Peyer's patch (tissue), 4 donors: ENCODE measurements at regions not wholly inside any gene's neighbourhood (a gene's known extent, or its start where the extent isn't known, plus 50 kb on each side); places are given as distances from the start of the nearest gene placed in this dataset.
A peak's percentile ranks its signal among the peaks of the same experiment; 100 is the strongest.

Experiments
- DNase-seq, 3 donors: peaks; one replicate each; pipeline ENCODE4 v3.0.0-alpha.2; 2017 to 2019
- H3K27ac ChIP-seq, 4 donors: fragments of 200-600 bp; sonication (generic); one replicate each; pipeline ENCODE4 v1.5.1; 2016 to 2019
- H3K27me3 ChIP-seq, 2 donors: fragments of 200-600 bp; sonication (generic); one replicate each; pipeline ENCODE4 v1.5.1; 2019
- H3K36me3 ChIP-seq, 3 donors: fragments of 200-600 bp; sonication (generic); one replicate each; pipeline ENCODE4 v1.5.1; 2016 to 2019
- H3K4me1 ChIP-seq, 4 donors: fragments of 200-600 bp; sonication (generic); one replicate each; pipeline ENCODE4 v1.5.1; 2016 to 2019
- H3K4me3 ChIP-seq, 4 donors: fragments of 200-600 bp; sonication (generic); 1 replicate in 3 of 4; 2 replicates in 1 of 4; pipeline ENCODE4 v1.5.1; 2016 to 2019; ENCODE audit warnings: mild to moderate bottlenecking in 1 of 4
- H3K9me3 ChIP-seq, 4 donors: fragments of 200-600 bp; sonication (generic); one replicate each; pipeline ENCODE4 v1.5.1; 2016 to 2019; ENCODE audit warnings: mild to moderate bottlenecking in 1 of 4
- POLR2A ChIP-seq, 2 donors: fragments of 450-650 bp; IDR thresholded peaks; one replicate each; pipeline ENCODE4 v1.5.1; 2017; ENCODE audit warnings: antibody characterized with exemption in 2 of 2, mild to moderate bottlenecking in 2 of 2, moderate library complexity in 2 of 2
- TF ChIP-seq, protein P1 (sequence below), 6 experiments: fragments of 450-650 bp in 4 of 6; fragments of 200-600 bp in 2 of 6; sonication (generic) in 1 of 6; IDR thresholded peaks; one replicate each; pipeline ENCODE4 v1.5.1; 2017 to 2019; ENCODE audit warnings: antibody characterized with exemption in 6 of 6, mild to moderate bottlenecking in 3 of 6, moderate library complexity in 1 of 6

DNA sequence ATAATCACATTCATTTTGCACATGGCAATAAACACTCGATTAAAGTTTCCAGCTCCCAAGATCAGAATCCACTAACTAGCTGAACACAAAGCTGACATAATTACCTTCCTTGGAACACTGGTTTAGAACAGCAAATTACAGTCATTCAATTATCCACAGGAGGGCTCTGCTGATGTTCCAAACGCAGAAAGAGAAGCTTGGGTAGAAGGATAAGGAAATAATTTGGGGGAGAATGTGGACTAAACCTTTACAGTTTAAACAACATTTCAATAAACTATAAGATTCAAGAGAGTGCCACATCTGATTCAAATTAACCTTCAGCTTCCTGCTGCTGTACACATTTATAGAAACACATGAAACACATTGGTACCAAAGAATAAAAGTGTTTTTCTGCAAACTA, 67.8 kb upstream of the ARL4C start:
- Histone ChIP-seq H3K27me3 (no peaks in the 10 kb centered on the region), H3K27ac (no peak overlapping the region), H3K9me3 (no peaks in the 10 kb centered on the region), H3K4me3 (no peak overlapping the region), H3K4me1 (no peaks in the 10 kb centered on the region), H3K36me3 (no peaks in the 10 kb centered on the region)
- TF ChIP-seq, protein P1, sequence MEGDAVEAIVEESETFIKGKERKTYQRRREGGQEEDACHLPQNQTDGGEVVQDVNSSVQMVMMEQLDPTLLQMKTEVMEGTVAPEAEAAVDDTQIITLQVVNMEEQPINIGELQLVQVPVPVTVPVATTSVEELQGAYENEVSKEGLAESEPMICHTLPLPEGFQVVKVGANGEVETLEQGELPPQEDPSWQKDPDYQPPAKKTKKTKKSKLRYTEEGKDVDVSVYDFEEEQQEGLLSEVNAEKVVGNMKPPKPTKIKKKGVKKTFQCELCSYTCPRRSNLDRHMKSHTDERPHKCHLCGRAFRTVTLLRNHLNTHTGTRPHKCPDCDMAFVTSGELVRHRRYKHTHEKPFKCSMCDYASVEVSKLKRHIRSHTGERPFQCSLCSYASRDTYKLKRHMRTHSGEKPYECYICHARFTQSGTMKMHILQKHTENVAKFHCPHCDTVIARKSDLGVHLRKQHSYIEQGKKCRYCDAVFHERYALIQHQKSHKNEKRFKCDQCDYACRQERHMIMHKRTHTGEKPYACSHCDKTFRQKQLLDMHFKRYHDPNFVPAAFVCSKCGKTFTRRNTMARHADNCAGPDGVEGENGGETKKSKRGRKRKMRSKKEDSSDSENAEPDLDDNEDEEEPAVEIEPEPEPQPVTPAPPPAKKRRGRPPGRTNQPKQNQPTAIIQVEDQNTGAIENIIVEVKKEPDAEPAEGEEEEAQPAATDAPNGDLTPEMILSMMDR (IDR thresholded peaks at IDR 0.05) = no peak
- no peak for TF ChIP-seq POLR2A (IDR thresholded peaks at IDR 0.05)
- no peak for DNase-seq

DNA sequence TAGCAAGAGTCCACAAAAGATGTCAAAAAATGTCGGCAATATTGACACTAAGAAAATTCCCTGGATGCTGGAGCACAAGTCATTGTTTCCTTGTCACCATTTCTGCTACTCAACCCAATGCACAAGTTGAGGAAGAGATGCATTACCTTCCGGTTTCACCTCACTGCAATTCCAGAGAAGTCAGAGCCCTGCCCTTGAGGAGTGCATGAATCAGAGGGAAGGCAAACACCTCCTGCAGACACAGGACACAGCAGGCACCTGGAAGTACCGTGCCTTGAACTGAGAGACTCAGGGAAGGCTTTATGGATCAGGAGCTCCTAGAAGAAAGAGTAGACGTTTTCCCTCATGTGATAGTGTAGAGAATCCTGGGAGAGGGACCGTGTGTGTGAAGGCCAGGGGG, 62.7 kb upstream of the ARL4C start:
- Histone ChIP-seq H3K9me3 (peaks cover 0 to 3% (median 0%) of the 10 kb centered on the region in 4 donors), H3K36me3 (no peaks in the 10 kb centered on the region), H3K27ac (no peak overlapping the region), H3K4me3 (no peak overlapping the region), H3K4me1 (no peaks in the 10 kb centered on the region), H3K27me3 (no peaks in the 10 kb centered on the region)
- DNase-seq = no peak
- TF ChIP-seq POLR2A (IDR thresholded peaks at IDR 0.05) = no peak
- TF ChIP-seq, protein P1 (IDR thresholded peaks at IDR 0.05) = no peak

DNA sequence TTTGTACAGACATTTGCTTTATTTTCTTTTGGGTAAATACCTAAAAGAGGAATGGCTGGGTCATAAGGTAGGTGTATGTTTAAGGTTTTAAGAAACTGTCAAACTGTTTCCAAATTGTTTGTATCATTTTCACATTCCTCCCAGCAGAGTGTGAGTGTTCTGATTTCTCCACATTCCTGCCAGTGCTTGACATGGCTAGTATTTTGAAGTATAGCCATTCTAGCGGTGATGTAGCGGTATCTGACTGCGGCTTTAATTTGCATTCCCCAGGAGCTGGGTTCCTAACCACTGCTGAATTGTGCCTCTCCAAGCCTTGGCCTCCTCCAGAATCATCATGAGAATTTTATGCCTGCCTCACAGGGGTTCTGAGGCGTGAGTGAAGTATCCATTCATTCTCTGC, 61.8 kb upstream of the ARL4C start:
- TF ChIP-seq, protein P1 (IDR thresholded peaks at IDR 0.05) = no peak
- no peak for TF ChIP-seq POLR2A (IDR thresholded peaks at IDR 0.05)
- no peaks in the 10 kb centered on the region for H3K36me3 ChIP-seq

DNA sequence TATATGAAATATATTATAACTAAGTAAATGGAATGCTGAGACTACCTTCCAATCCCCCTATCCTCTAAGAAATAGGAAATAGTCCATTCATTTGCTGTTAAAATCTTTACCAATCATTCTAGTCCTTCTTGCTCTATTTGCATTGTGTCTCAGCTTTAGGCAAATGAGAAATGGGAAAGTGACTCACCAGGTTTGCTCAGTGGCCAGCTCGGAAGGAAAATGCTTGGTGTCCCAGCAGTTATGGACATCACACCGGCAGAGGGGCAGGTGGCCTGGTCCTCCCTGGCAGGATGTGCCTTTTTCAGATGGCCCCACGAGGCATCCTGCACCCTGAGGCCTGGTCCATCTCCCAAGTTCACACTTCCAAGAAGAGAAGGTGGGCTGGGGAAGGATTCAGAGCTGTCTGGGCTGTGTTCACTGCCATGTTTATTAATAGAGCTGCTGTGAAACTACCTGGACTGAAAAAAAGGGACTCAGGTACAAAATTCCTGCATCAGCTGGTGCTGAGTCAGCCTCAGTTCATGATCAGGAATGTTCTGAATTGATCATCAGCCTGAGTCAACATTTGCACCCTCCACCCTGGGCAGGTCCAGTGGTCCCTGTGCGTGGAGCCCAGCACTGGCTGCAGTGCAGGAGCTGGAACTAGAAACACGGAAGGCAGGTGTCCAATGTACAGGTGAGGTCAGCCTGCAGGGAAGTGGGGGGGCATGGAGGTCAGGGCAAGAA, 60.1 kb upstream of the ARL4C start:
- TF ChIP-seq, protein P1 (IDR thresholded peaks at IDR 0.05) = no peak
- TF ChIP-seq POLR2A (IDR thresholded peaks at IDR 0.05) = no peak
- Histone ChIP-seq H3K9me3 (peaks cover 0 to 3% (median 0%) of the 10 kb centered on the region in 4 donors), H3K4me3 (no peak overlapping the region), H3K27ac (no peak overlapping the region), H3K4me1 (no peaks in the 10 kb centered on the region), H3K27me3 (no peaks in the 10 kb centered on the region), H3K36me3 (no peaks in the 10 kb centered on the region)
- no peak for DNase-seq

More for the DNA sequence above, 61.8 kb upstream of the ARL4C start:
- H3K4me1 ChIP-seq = no peaks in the 10 kb centered on the region
- H3K9me3 ChIP-seq = peaks cover 0 to 3% (median 0%) of the 10 kb centered on the region in 4 donors
- no peak overlapping the region for H3K4me3 ChIP-seq
- H3K27ac ChIP-seq = no peak overlapping the region
- H3K27me3 ChIP-seq = no peaks in the 10 kb centered on the region
- no peak for DNase-seq

DNA sequence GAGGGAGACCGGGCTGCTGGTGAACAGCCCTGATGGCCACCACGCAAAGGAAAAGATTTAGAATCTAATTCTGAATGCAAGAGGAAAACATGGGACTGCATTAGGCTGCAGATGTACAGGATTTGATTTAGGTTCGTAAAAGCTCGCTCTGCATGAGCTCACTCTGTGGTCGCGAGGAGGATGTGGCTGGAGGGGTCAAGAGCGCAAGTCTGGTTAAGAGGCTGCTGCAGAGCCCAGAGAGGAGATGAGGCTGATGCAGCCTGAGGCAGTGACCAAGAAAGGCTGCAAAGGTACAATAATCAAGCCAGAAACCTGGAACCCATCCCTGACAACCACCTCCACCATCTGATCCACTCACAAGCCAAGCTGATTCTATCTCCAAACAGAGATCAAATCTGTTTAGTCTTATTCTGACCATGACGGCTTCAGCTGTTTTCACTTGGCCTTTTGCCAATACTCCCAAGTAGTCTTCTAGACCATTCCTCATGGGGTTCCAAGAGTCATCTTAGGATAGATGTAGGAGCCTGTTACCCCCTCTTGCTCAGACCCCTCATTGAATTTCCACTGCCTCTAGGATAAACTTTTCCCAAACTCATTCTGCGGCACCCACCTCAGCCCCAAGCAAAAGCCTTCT, 58.9 kb upstream of the ARL4C start:
- TF ChIP-seq, protein P1 (IDR thresholded peaks at IDR 0.05) = no peak
- TF ChIP-seq POLR2A (IDR thresholded peaks at IDR 0.05) = no peak
- no peaks in the 10 kb centered on the region for H3K4me1 ChIP-seq
- H3K4me3 ChIP-seq = no peak overlapping the region
- H3K9me3 ChIP-seq = peaks cover 0 to 3% (median 0%) of the 10 kb centered on the region in 4 donors
- H3K27ac ChIP-seq = no peak overlapping the region
- H3K27me3 ChIP-seq = no peaks in the 10 kb centered on the region
- H3K36me3 ChIP-seq = no peaks in the 10 kb centered on the region
- DNase-seq = peak in 2 of 3 donors; percentile 22 to 50
